Neuronal stem cell (in vitro differentiated cells): ENCODE measurements at regions not wholly inside any gene's neighbourhood (a gene's known extent, or its start where the extent isn't known, plus 50 kb on each side); places are given as distances from the start of the nearest gene placed in this dataset.

Source experiments
- DNase-seq: peaks from one replicate; pipeline ENCODE4 v3.0.0-alpha.2; 2013; ENCODE audit warnings: low spot score
- H2AFZ ChIP-seq: one replicate; pipeline ENCODE4 v1.6.1; 2013; ENCODE audit warnings: mild to moderate bottlenecking, low read length, inconsistent platforms
- H2AK5ac ChIP-seq: 2 replicates; pipeline ENCODE4 v1.6.1; 2013; ENCODE audit warnings: low read depth, mild to moderate bottlenecking, inconsistent platforms, low read length, moderate library complexity, mixed read lengths
- H2BK120ac ChIP-seq: 2 replicates; pipeline ENCODE4 v1.6.1; 2013; ENCODE audit warnings: low read depth, mild to moderate bottlenecking, inconsistent platforms, low read length, moderate library complexity, mixed read lengths
- H2BK12ac ChIP-seq: one replicate; pipeline ENCODE4 v1.6.1; 2013; ENCODE audit warnings: low read length, inconsistent platforms
- H2BK15ac ChIP-seq: 2 replicates; pipeline ENCODE4 v1.6.1; 2013; ENCODE audit warnings: mild to moderate bottlenecking, low read length, inconsistent platforms, mixed read lengths
- H2BK5ac ChIP-seq: one replicate; pipeline ENCODE4 v1.6.1; 2013; ENCODE audit warnings: inconsistent platforms, mild to moderate bottlenecking, low read length, moderate library complexity
- H3K14ac ChIP-seq: one replicate; pipeline ENCODE4 v1.6.1; 2013; ENCODE audit warnings: low read length, inconsistent platforms
- H3K18ac ChIP-seq: 2 replicates; pipeline ENCODE4 v1.6.1; 2013; ENCODE audit warnings: low read length, inconsistent platforms
- H3K23ac ChIP-seq: 2 replicates; pipeline ENCODE4 v1.6.1; 2013; ENCODE audit warnings: low read depth, mild to moderate bottlenecking, mixed read lengths, low read length, inconsistent platforms; ENCODE audit not compliant: poor library complexity
- H3K27ac ChIP-seq: replicated peaks from 3 replicates; pipeline ENCODE4 v1.5.1; 2013; ENCODE audit warnings: low read length, inconsistent platforms
- H3K27me3 ChIP-seq, 3 experiments: 2 replicates each; pipeline ENCODE4 v1.6.1; 2013; ENCODE audit warnings: low read length in 3 of 3, mild to moderate bottlenecking in 2 of 3, inconsistent platforms in 1 of 3, low read depth in 1 of 3, mixed read lengths in 1 of 3, moderate library complexity in 1 of 3; ENCODE audit not compliant: control insufficient read depth in 3 of 3, insufficient read depth in 3 of 3
- H3K36me3 ChIP-seq, 2 donors: replicated peaks in 1 of 2; 2 replicates each; pipeline ENCODE4 v1.6.1; 2013; ENCODE audit warnings: low read length in 2 of 2; ENCODE audit not compliant: control insufficient read depth in 2 of 2, insufficient read depth in 2 of 2
- H3K4ac ChIP-seq: 2 replicates; pipeline ENCODE4 v1.6.1; 2013; ENCODE audit warnings: inconsistent platforms, mild to moderate bottlenecking, low read length, moderate library complexity
- H3K4me1 ChIP-seq, 2 donors: 1 replicate in 1 of 2; 2 replicates in 1 of 2; pipeline ENCODE4 v1.6.1; 2013; ENCODE audit warnings: low read length in 2 of 2, low read depth in 1 of 2; ENCODE audit not compliant: control insufficient read depth in 2 of 2, insufficient read depth in 1 of 2
- H3K4me2 ChIP-seq: one replicate; pipeline ENCODE4 v1.6.1; 2013; ENCODE audit warnings: mild to moderate bottlenecking, low read length, inconsistent platforms; ENCODE audit not compliant: insufficient read depth, poor library complexity, severe bottlenecking
- H3K4me3 ChIP-seq, 2 donors: 2 replicates each; pipeline ENCODE4 v1.5.1; 2013; ENCODE audit warnings: low read length in 2 of 2, mild to moderate bottlenecking in 2 of 2, inconsistent platforms in 1 of 2, moderate library complexity in 1 of 2
- H3K79me1 ChIP-seq: one replicate; pipeline ENCODE4 v1.6.1; 2013; ENCODE audit warnings: low read depth, mild to moderate bottlenecking, inconsistent platforms, low read length, moderate library complexity
- H3K9ac ChIP-seq: one replicate; pipeline ENCODE4 v1.6.1; 2013; ENCODE audit warnings: mild to moderate bottlenecking, low read depth, low read length, inconsistent platforms; ENCODE audit not compliant: poor library complexity
- H3K9me3 ChIP-seq, 2 donors: replicated peaks in 1 of 2; 2 replicates each; pipeline versions ENCODE3 to v1.6.1; 2013; ENCODE audit warnings: low read length in 2 of 2, mild to moderate bottlenecking in 2 of 2, inconsistent platforms in 1 of 2, low read depth in 1 of 2, mixed read lengths in 1 of 2, moderate library complexity in 1 of 2; ENCODE audit not compliant: control insufficient read depth in 2 of 2, insufficient read depth in 1 of 2
- H4K8ac ChIP-seq: one replicate; pipeline ENCODE4 v1.6.1; 2013; ENCODE audit warnings: low read depth, mild to moderate bottlenecking, inconsistent platforms, low read length, moderate library complexity
- H4K91ac ChIP-seq: one replicate; pipeline ENCODE4 v1.6.1; 2013; ENCODE audit warnings: low read length, low read depth, mild to moderate bottlenecking, inconsistent platforms; ENCODE audit not compliant: poor library complexity
- WGBS, 2 donors: extraction: QIAGEN DNeasy Blood & Tissue Kit; methylation state at CpG; one replicate each; pipeline ENCODE4 v1.1.7; 2013; ENCODE audit warnings: missing lambda C conversion rate in 2 of 2, mixed read lengths in 1 of 2; ENCODE audit not compliant: insufficient read length in 2 of 2, insufficient replicate concordance in 1 of 2; ENCODE audit errors: extremely low coverage in 2 of 2; 5-methylcytosine and 5-hydroxymethylcytosine counted together

DNA sequence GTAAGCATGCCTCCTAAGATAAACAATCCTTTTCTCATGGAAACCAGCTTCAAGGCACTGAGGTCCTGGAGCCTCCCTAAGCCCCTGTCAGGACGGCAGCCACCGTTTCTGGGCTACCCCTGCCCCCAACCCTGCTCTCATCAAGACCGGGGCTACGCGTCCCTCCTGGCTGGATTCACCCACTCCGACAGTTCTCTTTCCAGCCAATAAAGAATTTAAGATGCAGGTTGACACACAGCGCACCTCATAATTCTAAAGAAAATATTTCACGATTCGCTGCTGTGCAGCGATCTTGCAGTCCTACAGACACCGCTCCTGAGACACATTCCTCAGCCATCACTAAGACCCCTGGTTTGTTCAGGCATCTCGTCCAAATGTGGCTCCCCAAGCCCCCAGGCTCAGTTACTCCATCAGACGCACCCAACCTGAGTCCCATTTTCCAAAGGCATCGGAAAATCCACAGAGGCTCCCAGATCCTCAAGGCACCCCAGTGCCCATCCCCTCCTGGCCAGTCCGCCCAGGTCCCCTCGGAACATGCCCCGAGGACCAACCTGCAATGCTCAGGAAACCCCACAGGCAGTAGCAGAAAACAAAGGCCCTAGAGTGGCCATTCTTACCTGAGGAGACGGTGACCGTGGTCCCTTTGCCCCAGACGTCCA lies 336.3 kb downstream of the TMEM121 start:
- Histone ChIP-seq H3K36me3 (no peaks in the 10 kb centered on the region), H3K27me3 (peaks cover 0 to 15% (median 0%) of the 10 kb centered on the region in 3 experiments), H2BK120ac (no peak overlapping the region), H3K9me3 (peaks cover 0 to 66% of the 10 kb centered on the region in 2 donors), H3K27ac (no peak overlapping the region), H3K4me3 (no peak overlapping the region), H3K4ac (no peak overlapping the region), H4K91ac (no peak overlapping the region), H2BK12ac (no peak overlapping the region), H3K14ac (no peak overlapping the region), H2BK15ac (no peak overlapping the region), H3K18ac (no peak overlapping the region), H3K79me1 (peaks cover 2% of the 10 kb centered on the region), H3K23ac (no peak overlapping the region), H3K9ac (no peak overlapping the region), H4K8ac (no peak overlapping the region), H3K4me1 (no peaks in the 10 kb centered on the region), H2AFZ (no peak overlapping the region), H2AK5ac (no peak overlapping the region), H2BK5ac (no peak overlapping the region), H3K4me2 (no peak overlapping the region)
- DNase-seq = no peak
- WGBS, 2 donors = no CpG with 5 or more reads among the region's 20 CpGs

DNA sequence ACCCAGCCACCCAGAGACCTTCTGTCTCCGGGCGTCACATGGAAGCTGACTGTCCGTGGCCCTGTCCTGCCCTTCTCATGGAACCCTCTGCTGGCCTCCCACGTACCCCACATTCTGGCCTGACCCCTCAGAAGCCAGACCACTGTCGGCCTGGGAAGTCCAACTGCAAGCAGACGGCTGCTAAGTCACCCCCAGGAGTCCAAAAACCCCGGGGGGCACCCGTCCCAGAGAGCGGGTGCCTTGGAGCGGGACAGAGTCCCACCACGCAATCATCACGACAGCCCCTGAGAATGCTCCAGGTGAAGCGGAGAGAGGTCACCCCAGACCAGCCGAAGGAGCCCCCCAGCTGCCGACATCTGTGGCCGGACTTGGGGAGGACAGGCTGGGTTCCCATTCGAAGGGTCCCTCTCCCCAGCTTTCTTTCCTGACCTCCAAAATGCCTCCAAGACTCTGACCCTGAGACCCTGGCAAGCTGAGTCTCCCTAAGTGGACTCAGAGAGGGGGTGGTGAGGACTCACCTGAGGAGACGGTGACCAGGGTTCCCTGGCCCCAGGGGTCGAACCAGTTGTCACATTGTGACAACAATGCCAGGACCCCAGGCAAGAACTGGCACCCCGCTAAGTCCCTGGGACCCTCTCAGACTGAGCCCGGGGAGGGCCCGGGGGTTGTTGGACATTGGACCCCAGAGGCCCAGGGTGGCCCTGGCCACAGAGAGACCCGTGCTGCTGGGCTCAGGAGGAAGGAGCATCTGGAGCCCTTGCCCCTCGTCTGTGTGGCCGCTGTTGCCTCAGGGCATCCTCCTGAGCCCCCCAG lies 337.1 kb downstream of the TMEM121 start:
- Histone ChIP-seq H3K9me3 (peaks cover 0 to 66% of the 10 kb centered on the region in 2 donors), H3K4ac (no peak overlapping the region), H2AFZ (no peak overlapping the region), H3K23ac (no peak overlapping the region), H3K27ac (no peak overlapping the region), H3K14ac (no peak overlapping the region), H3K4me3 (no peak overlapping the region), H3K79me1 (no peaks in the 10 kb centered on the region), H3K36me3 (no peaks in the 10 kb centered on the region), H2BK15ac (no peak overlapping the region), H3K27me3 (peaks cover 0 to 15% (median 0%) of the 10 kb centered on the region in 3 experiments), H2BK5ac (no peak overlapping the region), H3K18ac (no peak overlapping the region), H2BK120ac (no peak overlapping the region), H2BK12ac (no peak overlapping the region), H3K4me1 (no peaks in the 10 kb centered on the region), H3K4me2 (no peak overlapping the region), H3K9ac (no peak overlapping the region), H4K8ac (no peak overlapping the region), H2AK5ac (no peak overlapping the region), H4K91ac (no peak overlapping the region)
- no CpG with 5 or more reads among the region's 25 CpGs for WGBS, 2 donors
- no peak for DNase-seq

DNA sequence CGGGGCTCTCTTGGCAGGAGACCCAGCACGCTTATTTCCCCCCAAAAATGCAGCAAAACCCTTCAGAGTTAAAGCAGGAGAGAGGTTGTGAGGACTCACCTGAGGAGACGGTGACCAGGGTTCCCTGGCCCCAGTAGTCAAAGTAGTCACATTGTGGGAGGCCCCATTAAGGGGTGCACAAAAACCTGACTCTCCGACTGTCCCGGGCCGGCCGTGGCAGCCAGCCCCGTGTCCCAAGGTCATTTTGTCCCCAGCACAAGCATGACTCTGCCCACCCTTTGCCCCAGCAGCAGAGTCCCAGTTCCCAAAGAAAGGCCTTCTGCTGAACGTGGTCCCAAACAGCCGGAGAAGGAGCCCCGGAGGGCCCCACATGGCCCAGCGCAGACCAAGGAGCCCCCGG lies 337.7 kb downstream of the TMEM121 start:
- Histone ChIP-seq H4K8ac (no peak overlapping the region), H3K23ac (no peak overlapping the region), H3K14ac (no peak overlapping the region), H3K27me3 (peaks cover 0 to 15% (median 0%) of the 10 kb centered on the region in 3 experiments), H3K79me1 (no peaks in the 10 kb centered on the region), H3K36me3 (no peaks in the 10 kb centered on the region), H2BK5ac (no peak overlapping the region), H3K9ac (no peak overlapping the region), H2BK15ac (no peak overlapping the region), H3K18ac (no peak overlapping the region), H3K4ac (no peak overlapping the region), H3K4me1 (no peaks in the 10 kb centered on the region), H3K4me3 (no peak overlapping the region), H3K9me3 (peaks cover 0 to 62% of the 10 kb centered on the region in 2 donors), H3K27ac (no peak overlapping the region), H2BK12ac (no peak overlapping the region), H2BK120ac (no peak overlapping the region), H2AFZ (no peak overlapping the region), H4K91ac (no peak overlapping the region), H3K4me2 (no peak overlapping the region), H2AK5ac (no peak overlapping the region)
- no peak for DNase-seq
- WGBS, 2 donors = no CpG with 5 or more reads among the region's 13 CpGs

DNA sequence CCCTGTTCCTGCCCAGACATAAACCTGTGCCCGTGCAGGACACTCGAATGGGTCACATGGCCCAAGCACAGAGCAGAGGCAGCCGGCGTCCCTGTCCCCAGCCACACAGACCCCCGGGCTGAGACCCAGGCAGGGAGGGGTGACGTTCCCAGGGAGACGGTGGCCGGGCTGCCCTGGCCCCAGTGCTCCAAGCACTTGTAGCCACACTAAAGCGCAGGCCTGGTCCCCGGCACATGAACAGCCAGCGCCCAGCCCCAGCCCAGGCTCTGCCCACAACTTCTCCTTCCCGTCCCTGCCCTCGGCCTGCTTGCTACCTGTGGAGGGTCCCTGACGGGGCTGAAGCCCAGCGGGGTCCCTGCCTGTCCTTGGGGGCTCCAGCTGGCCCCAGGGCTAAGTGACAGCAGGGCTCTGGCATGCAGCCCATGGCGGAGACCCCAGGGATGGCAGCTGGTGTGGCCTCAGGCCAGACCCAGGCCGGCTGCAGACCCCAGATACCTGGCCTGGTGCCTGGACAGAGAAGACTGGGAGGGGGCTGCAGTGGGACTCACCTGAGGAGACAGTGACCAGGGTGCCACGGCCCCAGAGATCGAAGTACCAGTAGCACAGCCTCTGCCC lies 338.4 kb downstream of the TMEM121 start:
- H3K4me3 ChIP-seq = no peak overlapping the region
- H4K8ac ChIP-seq = no peak overlapping the region
- WGBS, 2 donors = no CpG with 5 or more reads among the region's 19 CpGs
- H3K18ac ChIP-seq = no peak overlapping the region
- no peak overlapping the region for H2AK5ac ChIP-seq
- H3K4ac ChIP-seq = no peak overlapping the region
- H3K14ac ChIP-seq = no peak overlapping the region
- H4K91ac ChIP-seq = no peak overlapping the region
- no peak for DNase-seq
- no peak overlapping the region for H3K27ac ChIP-seq
- no peak overlapping the region for H2AFZ ChIP-seq
- no peak overlapping the region for H2BK12ac ChIP-seq
- H2BK5ac ChIP-seq = no peak overlapping the region
- H2BK15ac ChIP-seq = no peak overlapping the region
- H3K79me1 ChIP-seq = no peaks in the 10 kb centered on the region
- H2BK120ac ChIP-seq = no peak overlapping the region
- H3K4me2 ChIP-seq = no peak overlapping the region
- H3K9ac ChIP-seq = no peak overlapping the region
- H3K36me3 ChIP-seq = no peaks in the 10 kb centered on the region
- peaks cover 0 to 15% (median 0%) of the 10 kb centered on the region in 3 experiments for H3K27me3 ChIP-seq
- H3K23ac ChIP-seq = no peak overlapping the region
- H3K9me3 ChIP-seq = peaks cover 0 to 60% of the 10 kb centered on the region in 2 donors
- H3K4me1 ChIP-seq = no peaks in the 10 kb centered on the region
